ENCODE measurements at regions not wholly inside any gene's neighbourhood (a gene's known extent, or its start where the extent isn't known, plus 50 kb on each side); places are given as distances from the start of the nearest gene placed in this dataset.

DNA sequence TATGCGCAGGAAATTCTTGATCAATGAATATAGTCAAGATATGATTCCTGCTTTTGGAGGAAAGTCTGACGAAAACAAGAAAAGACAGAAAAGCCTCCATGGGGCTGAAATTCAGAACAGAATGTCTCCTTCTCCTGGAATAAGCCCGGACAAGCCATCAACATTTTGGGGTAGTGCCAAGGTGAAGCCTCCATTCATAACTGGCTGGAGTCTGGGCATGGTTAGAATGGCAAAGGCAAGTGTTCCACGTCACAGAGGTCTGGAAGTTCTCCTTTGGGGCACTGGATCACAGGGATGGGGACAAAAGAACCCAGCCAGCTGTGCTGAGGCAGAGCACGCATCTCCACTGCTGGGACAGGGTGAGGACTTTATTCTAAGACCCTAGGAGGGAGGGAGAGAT, 505.7 kb downstream of the CMPK2 start:
- DNase-seq: no peak

DNA sequence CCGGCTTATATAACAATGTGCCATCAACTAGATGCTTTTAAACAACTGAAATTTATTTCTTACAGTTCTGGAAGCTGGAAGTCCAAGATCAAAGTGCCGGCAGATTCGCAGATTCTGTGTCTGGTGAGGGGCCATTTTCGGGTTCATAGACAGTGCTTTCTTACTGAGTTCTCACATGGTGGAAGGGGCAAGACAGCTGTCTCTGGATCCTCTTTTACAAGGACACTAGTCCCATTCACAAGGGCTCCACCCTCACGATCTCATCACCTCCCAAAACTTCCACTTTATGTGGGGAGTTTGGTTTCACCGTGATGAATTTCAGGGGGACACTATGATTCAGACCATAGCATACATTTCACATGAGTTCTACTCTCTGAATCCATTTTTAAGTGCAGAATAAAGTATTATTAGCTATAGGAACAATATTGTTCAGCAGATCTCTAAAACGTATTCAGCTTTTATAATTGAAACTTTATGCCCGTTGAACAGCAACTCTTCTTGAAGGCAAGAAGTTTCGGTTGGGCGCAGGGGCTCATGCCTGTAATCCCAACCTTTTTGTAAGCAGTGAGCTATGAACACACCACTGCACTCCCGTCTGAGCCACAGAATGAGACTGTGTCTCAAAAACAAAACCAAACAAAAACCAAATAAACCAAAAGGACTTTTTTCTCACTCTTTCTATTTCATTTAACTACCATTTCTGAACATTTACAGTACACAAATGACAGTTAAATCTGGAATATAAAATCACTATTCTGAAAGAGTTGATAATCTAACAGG, 502.8 kb downstream of the CMPK2 start:
- DNase-seq: no peak

- no peak for DNase-seq
Observed at GRCh38 chr2:6368281-6368680, 497.4 kb downstream of the CMPK2 start.

GRCh38 chr2:6369266-6369665, 496.4 kb downstream of the CMPK2 start:
- no peak for DNase-seq

DNA sequence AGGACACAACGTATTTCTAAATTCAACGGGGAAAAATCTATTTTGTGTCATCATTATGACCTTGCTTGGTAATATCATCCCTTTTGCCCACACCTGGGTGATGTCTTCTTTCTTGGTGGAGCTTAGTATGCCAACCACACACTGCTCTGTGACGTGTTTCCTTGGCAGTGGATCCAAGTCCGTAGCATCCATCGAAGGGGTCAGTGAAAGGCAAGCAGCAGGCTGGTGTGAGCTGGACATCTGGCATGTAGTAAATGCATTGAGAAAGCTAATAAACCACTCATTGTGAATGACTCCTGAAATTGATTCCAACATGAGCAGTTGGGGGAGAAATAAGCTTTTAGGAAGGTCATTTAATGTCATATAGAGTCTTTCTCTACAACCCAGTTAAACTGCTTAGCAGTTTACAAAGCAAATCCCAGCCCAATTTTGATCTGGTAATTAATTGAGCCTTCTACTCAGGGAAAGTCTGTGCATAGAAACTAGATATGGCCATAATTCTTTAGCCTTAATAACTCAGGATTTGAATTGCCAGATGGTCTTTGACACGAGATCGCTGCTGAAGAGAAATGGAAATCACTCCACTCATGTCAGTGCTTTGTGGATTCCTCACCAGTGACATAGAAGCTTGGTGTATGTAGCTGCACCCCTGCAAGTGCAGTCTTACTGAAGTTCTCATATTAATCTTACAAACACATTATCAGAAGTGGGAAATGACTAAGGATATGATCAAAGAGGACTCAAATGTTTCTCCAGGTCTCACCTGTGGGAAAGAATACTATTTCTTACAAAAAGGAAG, 494.8 kb downstream of the CMPK2 start:
- no peak for DNase-seq

GRCh38 chr2:6372317-6372901, 493.3 kb downstream of the CMPK2 start:
- DNase-seq: no peak

DNA sequence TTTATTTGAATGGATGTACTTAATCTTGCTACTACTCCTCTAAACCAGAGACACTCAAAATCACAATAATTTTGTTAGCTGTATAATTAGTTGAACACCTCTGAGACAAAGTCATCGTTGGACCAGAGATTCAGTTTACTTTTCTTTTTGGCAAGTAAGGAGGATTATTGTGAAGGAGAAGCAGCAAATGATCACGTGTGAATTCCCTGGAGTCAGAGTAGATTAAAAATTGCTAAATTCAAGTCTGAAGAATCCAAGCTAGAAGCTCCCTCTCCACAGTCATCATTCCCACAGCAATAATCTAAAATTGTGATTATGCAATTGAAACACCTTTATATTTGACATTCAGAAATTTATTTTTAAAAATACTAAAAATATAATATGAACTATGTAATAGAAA, 484.4 kb downstream of the CMPK2 start:
- DNase-seq: no peak

GRCh38 chr2:6384341-6384740, 481.4 kb downstream of the CMPK2 start:
- no peak for DNase-seq

DNA sequence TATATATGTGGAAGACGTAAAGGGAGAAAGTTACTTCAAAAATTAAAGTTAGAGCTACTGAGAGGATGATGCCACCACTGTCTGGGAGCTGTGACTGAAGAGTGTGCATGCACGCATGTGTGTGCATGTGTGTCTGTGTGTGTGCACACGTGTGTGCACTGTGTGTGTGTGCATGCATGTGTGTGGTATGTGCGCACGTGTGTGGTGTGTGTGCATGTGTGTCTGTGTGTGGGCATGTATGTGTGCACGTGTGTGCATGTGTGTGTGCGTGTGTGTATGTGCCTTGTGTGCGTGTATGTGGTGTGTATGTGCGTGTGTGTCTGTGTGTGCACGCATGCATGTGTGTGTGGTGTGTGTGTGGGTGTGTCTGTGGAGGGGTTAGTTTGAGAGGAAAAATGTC, 473.4 kb downstream of the CMPK2 start:
- no peak for DNase-seq

DNA sequence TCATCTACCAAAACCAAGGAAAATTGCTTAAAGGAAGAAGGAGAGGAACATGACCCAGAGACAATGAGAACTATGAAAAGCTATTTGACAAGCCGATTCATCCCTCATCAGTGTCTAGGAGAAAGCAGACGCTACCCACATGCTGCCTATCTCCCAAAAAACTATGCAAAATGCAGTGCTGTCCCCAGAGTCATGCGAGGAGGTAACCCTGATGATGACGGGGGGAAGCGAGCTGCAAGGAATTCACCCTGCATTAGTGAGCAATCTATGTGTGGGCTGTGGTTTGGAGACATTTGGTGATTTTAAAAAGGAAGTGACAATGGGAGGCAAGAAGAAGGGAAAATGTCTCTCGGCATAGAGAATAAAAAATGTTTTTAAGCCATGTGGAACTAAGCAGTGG, 472.7 kb downstream of the CMPK2 start:
- DNase-seq: no peak

DNA sequence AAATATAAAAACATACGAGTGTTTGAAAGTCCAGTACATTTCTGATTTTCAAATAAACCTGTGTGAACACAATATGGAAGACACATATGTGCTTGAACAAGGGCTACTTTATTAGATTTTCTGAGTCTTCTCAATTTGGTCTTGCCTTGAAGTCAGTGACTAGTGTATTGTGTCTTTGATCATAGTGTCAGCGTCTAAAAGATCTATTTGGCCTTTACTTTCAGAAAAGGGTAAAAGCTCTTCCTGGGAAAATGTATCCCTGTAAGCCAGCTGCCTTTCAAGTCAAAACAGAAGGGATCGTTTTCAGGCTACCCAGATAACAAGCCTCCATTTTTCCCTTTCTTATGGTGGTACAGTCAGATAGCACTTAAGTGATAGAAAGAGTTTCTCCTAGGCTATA, 471.9 kb downstream of the CMPK2 start:
- no peak for DNase-seq

DNA sequence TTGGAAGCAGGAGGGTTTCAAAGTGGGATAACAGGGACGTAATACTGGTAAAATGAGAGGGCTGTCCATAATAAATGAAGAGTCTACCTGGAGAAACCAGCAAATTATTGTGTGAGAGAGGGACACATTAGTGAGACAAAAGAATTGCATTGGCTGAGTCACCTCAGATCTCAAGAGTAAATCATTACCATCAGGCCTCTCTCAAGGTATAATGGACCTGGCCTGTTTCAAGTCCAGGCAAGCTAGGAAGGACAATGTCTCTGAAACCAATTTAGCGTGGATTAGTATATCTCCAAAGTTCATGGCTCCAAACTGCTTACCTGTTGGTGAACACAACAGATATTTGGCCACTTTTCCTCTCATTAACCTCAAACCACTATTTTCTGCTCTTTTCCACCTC, 471.4 kb downstream of the CMPK2 start:
- DNase-seq: no peak

DNA sequence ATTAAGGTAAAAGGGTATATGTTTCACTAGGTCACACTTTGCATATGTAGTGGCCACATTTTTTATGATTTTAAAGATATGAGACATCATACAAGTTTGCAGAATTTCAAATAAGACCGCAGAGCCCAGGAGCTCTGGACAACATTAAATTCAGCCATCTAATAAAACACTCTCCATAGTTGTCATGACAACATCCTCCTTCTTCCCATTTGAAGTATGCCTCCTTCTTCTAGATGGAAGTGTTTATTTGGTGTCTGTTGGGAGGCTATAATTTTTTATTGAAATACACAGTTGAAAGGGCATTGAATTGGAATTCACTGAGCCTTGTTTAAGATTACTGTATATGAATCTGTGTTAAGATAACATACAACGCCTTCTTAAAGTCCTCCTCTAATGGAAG, 467.3 kb downstream of the CMPK2 start:
- no peak for DNase-seq

GRCh38 chr2:6401301-6401700, 464.4 kb downstream of the CMPK2 start:
- DNase-seq: no peak

DNA sequence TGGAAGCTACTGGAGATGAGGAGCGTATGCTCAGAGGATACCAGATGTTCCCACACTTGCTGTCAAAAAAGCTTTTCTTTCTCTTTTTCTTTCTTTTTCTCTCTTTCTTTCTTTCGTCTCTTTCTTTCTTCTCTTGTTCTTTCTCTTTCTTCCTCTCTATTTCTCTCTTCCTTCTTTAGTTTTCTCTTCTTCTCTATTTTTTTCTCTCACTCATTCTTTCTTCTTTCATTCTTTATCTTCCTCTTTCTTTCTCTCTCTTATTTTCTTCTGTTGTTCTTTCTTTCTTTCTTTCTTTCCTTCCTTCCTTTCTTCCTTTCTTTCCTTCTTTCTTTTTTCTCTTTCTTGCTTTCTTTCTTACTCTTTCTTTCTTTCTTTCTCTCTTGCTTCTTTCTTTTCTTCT, 457.6 kb downstream of the CMPK2 start:
- DNase-seq: no peak

DNA sequence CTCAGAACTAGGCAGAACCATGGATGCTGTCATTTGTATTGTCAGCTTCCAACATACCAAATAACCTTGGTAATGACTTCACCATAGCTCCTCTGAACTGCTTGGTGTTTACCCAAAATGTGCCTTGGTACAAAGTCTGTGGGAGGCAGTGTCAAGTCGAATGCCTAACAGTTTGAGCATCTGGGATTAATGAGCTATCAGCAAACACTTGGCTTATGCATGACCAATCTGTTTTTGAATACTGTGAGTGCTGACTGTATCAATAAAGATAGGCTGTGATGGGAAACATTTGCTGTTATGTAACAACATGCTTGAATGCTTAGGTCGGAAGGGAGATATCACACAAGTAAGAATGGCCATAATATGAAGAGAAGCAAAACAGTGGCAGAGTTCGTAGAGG, 455.4 kb downstream of the CMPK2 start:
- DNase-seq: no peak

- no peak for DNase-seq
Observed at GRCh38 chr2:6412533-6413091, 453.1 kb downstream of the CMPK2 start.

DNA sequence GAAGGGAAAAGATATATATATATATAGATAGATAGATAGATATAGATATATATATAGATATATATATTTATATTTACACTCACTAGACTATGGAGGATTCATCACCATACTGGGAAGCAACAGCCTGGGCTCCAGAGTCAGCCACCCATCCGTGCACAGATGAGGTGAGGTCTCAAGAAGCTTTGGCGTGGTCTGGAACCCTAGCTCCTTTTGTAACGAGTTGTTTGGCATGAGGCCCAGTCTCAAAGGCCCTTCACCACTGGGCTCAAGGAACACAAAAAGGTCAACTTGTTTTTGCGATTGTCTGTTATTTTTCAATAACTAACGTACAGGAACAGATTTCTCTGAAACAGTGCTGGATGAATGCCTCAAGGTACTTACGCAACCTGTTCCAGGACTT, 448.7 kb downstream of the CMPK2 start:
- no peak for DNase-seq

- no peak for DNase-seq
Observed at GRCh38 chr2:6418291-6418690, 447.4 kb downstream of the CMPK2 start.

DNA sequence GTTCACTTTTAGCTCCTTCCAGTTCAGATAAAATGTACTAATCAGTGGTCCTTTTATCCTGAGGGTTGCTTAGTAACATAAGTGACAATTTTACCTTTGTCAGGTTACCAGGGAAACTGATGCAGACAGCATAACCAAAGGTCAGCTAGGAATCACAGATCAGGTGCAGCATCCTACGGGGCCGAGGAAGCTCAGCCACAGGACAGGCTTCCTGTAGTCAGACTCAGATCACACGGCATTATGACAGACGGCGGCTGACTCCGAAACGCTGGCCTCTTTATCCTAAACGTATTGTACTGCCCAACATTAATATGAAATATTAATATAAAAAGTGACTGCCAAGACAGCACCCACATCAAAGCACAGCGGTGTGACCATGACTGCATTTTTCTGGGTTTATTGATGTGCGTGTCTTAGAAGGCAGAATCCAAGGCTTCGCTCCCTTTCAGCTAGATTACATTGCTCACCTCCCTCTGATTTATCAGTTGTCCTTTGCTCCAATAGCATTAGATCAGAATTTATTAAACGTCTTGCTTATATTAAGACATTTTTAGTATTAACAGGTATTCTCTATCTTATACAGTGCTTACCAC, 444.5 kb downstream of the CMPK2 start:
- DNase-seq: no peak

GRCh38 chr2:6421888-6422287, 443.8 kb downstream of the CMPK2 start:
- no peak for DNase-seq

GRCh38 chr2:6423157-6423556, 442.6 kb downstream of the CMPK2 start:
- DNase-seq: no peak

DNA sequence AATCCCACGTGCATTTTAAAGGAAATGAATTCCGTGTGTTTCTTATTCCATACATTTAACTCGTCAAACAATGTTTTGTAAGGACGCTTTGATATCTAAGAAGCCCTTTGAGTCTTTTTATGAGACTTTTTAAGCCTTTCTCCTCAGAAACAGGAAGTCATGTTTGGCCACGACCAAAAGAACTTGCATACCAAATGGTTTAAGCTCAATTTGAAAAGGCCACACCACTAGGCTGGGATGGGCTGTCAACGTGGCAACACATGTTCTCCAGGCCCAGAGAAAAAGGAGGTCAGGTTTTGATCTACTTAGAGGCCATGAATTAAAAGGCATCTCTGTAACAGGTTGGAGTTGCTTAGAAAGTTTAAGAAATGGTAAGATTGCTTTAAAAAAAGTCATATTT, 441.8 kb downstream of the CMPK2 start:
- no peak for DNase-seq

Data from NCI-H526 treated with DMSO at 0.1 percent for 48 hours (cell line).